ENCODE measurements at regions not wholly inside any gene's neighbourhood (a gene's known extent, or its start where the extent isn't known, plus 50 kb on each side); places are given as distances from the start of the nearest gene placed in this dataset.

- Histone ChIP-seq H3K4me1 (replicated peaks in 1 of 2) (no peaks in the 10 kb centered on the region), H3K27me3 (no peaks in the 10 kb centered on the region), H3K4me3 (no peak overlapping the region), H3K9me3 (replicated peaks in 1 of 3) (no peaks in the 10 kb centered on the region), H3K27ac (peak overlapping the region in 1 of 5 donors; percentile 29), H3K36me3 (replicated peaks in 1 of 2) (no peaks in the 10 kb centered on the region)
- TF ChIP-seq POLR2A (IDR thresholded peaks at IDR 0.05) (no peak), CTCF (IDR thresholded peaks at IDR 0.05) (no peak)
- 76 to 91% (median 83%) methylated on average over 5 of the region's 5 CpGs for WGBS, 4 donors
- intact Hi-C loops (cut with DNase I): no loop called here
- no peak for DNase-seq
Measured at GRCh38 chr2:120515759-120516678, 170.1 kb downstream of the INHBB start.

- H3K4me1 ChIP-seq (replicated peaks in 1 of 2): no peaks in the 10 kb centered on the region
- H3K4me3 ChIP-seq: no peak overlapping the region
- H3K36me3 ChIP-seq (replicated peaks in 1 of 2): no peaks in the 10 kb centered on the region
- no peak for DNase-seq
- H3K9me3 ChIP-seq (replicated peaks in 1 of 3): no peaks in the 10 kb centered on the region
- intact Hi-C loops (cut with DNase I): no loop called here
- H3K27ac ChIP-seq: peak overlapping the region in 1 of 5 donors; percentile 29
- TF ChIP-seq CTCF (IDR thresholded peaks at IDR 0.05) (no peak), POLR2A (IDR thresholded peaks at IDR 0.05) (no peak)
- WGBS, 4 donors: 58 to 74% (median 66%) methylated on average over 6 of the region's 6 CpGs
- H3K27me3 ChIP-seq: no peaks in the 10 kb centered on the region
Measured at GRCh38 chr2:120516679-120517314, 170.9 kb downstream of the INHBB start.

- Histone ChIP-seq H3K4me1 (replicated peaks in 1 of 2) (peaks cover 0 to 5% of the 10 kb centered on the region in 2 donors), H3K4me3 (no peak overlapping the region), H3K36me3 (replicated peaks in 1 of 2) (no peaks in the 10 kb centered on the region), H3K27me3 (no peaks in the 10 kb centered on the region), H3K27ac (no peak overlapping the region), H3K9me3 (replicated peaks in 1 of 3) (no peaks in the 10 kb centered on the region)
- 78 to 86% (median 83%) methylated on average over 7 of the region's 7 CpGs for WGBS, 4 donors
- intact Hi-C loops (cut with DNase I): no loop called here
- no peak for DNase-seq
- TF ChIP-seq CTCF (IDR thresholded peaks at IDR 0.05): no peak
- no peak for TF ChIP-seq POLR2A (IDR thresholded peaks at IDR 0.05)
Measured at GRCh38 chr2:120517751-120518469, 172.0 kb downstream of the INHBB start.

- no peaks in the 10 kb centered on the region for H3K27me3 ChIP-seq
- H3K9me3 ChIP-seq (replicated peaks in 1 of 3): no peaks in the 10 kb centered on the region
- H3K27ac ChIP-seq: no peak overlapping the region
- no peak overlapping the region for H3K4me3 ChIP-seq
- WGBS, 4 donors: 81 to 96% (median 94%) methylated on average over 5 of the region's 5 CpGs
- intact Hi-C loops (cut with DNase I): no loop called here
- TF ChIP-seq POLR2A (IDR thresholded peaks at IDR 0.05) (no peak), CTCF (IDR thresholded peaks at IDR 0.05) (no peak)
- no peaks in the 10 kb centered on the region for H3K36me3 ChIP-seq (replicated peaks in 1 of 2)
- no peak for DNase-seq
- peaks cover 0 to 5% of the 10 kb centered on the region in 2 donors for H3K4me1 ChIP-seq (replicated peaks in 1 of 2)
Measured at GRCh38 chr2:120518819-120519218, 172.9 kb downstream of the INHBB start.
